ENCODE measurements at regions not wholly inside any gene's neighbourhood (a gene's known extent, or its start where the extent isn't known, plus 50 kb on each side); places are given as distances from the start of the nearest gene placed in this dataset.

GRCh38 chrX:10032147-10032546, 65.0 kb downstream of the CLDN34 start:
- POLR2A ChIA-PET: no interaction called here
- no peaks in the 10 kb centered on the region for H3F3A ChIP-seq (replicated peaks; ENCODE audit: insufficient read depth)
- no peaks in the 10 kb centered on the region; the same call in 1 of the 2 replicates for H3K27me3 ChIP-seq (ENCODE audit: insufficient read depth)
- no peak overlapping the region for H3K9ac ChIP-seq
- H3K9me3 ChIP-seq: no peaks in the 10 kb centered on the region
- TF ChIP-seq CHD2 (IDR thresholded peaks at IDR 0.05; ENCODE audit: low read length, partially characterized antibody): no peak
- TF ChIP-seq JUND (IDR thresholded peaks at IDR 0.05): no peak
- TF ChIP-seq YY1 (IDR thresholded peaks at IDR 0.05; ENCODE audit: low read depth): no peak
- TF ChIP-seq ZBTB33 (IDR thresholded peaks at IDR 0.05; ENCODE audit: borderline replicate concordance, low read depth): no peak
- no peak for TF ChIP-seq MXI1 (IDR thresholded peaks at IDR 0.05; ENCODE audit: low read depth, low read length)
- no peak for TF ChIP-seq RAD21 (IDR thresholded peaks at IDR 0.05; ENCODE audit: low read length)
- no peak for TF ChIP-seq FOXJ3 (CRISPR knock-in tag; IDR thresholded peaks at IDR 0.05)
- no peak for TF ChIP-seq RXRA (IDR thresholded peaks at IDR 0.05; ENCODE audit: borderline replicate concordance, low read depth)
- TF ChIP-seq SMC3 (IDR thresholded peaks at IDR 0.05; ENCODE audit: low read depth, low read length): no peak
- TF ChIP-seq TAF1 (IDR thresholded peaks at IDR 0.05; ENCODE audit: borderline replicate concordance, low read depth, low read length): no peak
- TF ChIP-seq MEF2A (IDR thresholded peaks at IDR 0.05; ENCODE audit: borderline replicate concordance, low read depth): no peak
- no peak for TF ChIP-seq IRF3 (IDR thresholded peaks at IDR 0.05; ENCODE audit: low read depth, low read length)
- TF ChIP-seq USF2 (IDR thresholded peaks at IDR 0.05; ENCODE audit: borderline replicate concordance, low read depth, low read length): no peak
- CTCF ChIA-PET: no interaction called here
- no peaks in the 10 kb centered on the region for H4K20me1 ChIP-seq (ENCODE audit: insufficient read depth)
- H3K4me3 ChIP-seq (ENCODE audit: low read depth in 2 of 2, low read length in 1 of 2): no peak overlapping the region
- no peak overlapping the region for H2AFZ ChIP-seq (ENCODE audit: low read depth)
- no peak overlapping the region for H3K4me2 ChIP-seq
- no peaks in the 10 kb centered on the region for H3K9me2 ChIP-seq
- no peaks in the 10 kb centered on the region for H3K4me1 ChIP-seq (ENCODE audit: control insufficient read depth in 1 of 2, insufficient read depth in 2 of 2, low read depth in 1 of 2, low read length in 1 of 2)
- 31% methylated on average over 3 of the region's 4 CpGs for WGBS (ENCODE audit: low lambda C conversion rate)
- H3K36me3 ChIP-seq (replicated peaks in 1 of 2; ENCODE audit: control insufficient read depth in 1 of 2, insufficient read depth in 2 of 2, low read length in 1 of 2): no peaks in the 10 kb centered on the region
- no peak overlapping the region for H3K27ac ChIP-seq (ENCODE audit: low read depth in 2 of 2, low read length in 1 of 2)
- DNase-seq: no peak
- H3K79me2 ChIP-seq (ENCODE audit: insufficient read depth): peaks cover 15% of the 10 kb centered on the region

GRCh38 chrX:10033375-10034007, 66.3 kb downstream of the CLDN34 start:
- H3K9me2 ChIP-seq: no peaks in the 10 kb centered on the region
- no peak overlapping the region for H2AFZ ChIP-seq (ENCODE audit: low read depth)
- CTCF ChIA-PET: no interaction called here
- 40% methylated on average over 7 of the region's 7 CpGs for whole genome bisulfite sequencing (ENCODE audit: low lambda C conversion rate)
- H3K79me2 ChIP-seq (ENCODE audit: insufficient read depth): peaks cover 15% of the 10 kb centered on the region
- no peak overlapping the region for H3K27ac ChIP-seq (ENCODE audit: low read depth in 2 of 2, low read length in 1 of 2)
- POLR2A ChIA-PET: no interaction called here
- H3K27me3 ChIP-seq (ENCODE audit: insufficient read depth): no peaks in the 10 kb centered on the region
- H3K4me2 ChIP-seq: no peak overlapping the region
- H3K36me3 ChIP-seq (replicated peaks in 1 of 2; ENCODE audit: control insufficient read depth in 1 of 2, insufficient read depth in 2 of 2, low read length in 1 of 2): no peaks in the 10 kb centered on the region
- no peak overlapping the region for H3K9ac ChIP-seq
- H3F3A ChIP-seq (replicated peaks; ENCODE audit: insufficient read depth): no peaks in the 10 kb centered on the region
- H4K20me1 ChIP-seq (ENCODE audit: insufficient read depth): no peaks in the 10 kb centered on the region
- no peak overlapping the region for H3K4me3 ChIP-seq (ENCODE audit: low read depth in 2 of 2, low read length in 1 of 2)
- DNase-seq: no peak
- no peaks in the 10 kb centered on the region for H3K4me1 ChIP-seq (ENCODE audit: control insufficient read depth in 1 of 2, insufficient read depth in 2 of 2, low read depth in 1 of 2, low read length in 1 of 2)
- no peaks in the 10 kb centered on the region for H3K9me3 ChIP-seq
- TF ChIP-seq FOXJ3 (CRISPR knock-in tag; IDR thresholded peaks at IDR 0.05) (no peak), CTCF (IDR thresholded peaks at IDR 0.05) (no peak), GABPA (IDR thresholded peaks at IDR 0.05; ENCODE audit: low read depth) (no peak), MAX (IDR thresholded peaks at IDR 0.05; ENCODE audit: low read depth) (no peak), FOSL2 (IDR thresholded peaks at IDR 0.05; ENCODE audit: borderline replicate concordance, low read depth) (no peak), MXI1 (IDR thresholded peaks at IDR 0.05; ENCODE audit: low read depth, low read length) (no peak), PBX3 (IDR thresholded peaks at IDR 0.05) (no peak), RAD21 (IDR thresholded peaks at IDR 0.05; ENCODE audit: low read length) (no peak), EP300 (IDR thresholded peaks at IDR 0.05; ENCODE audit: borderline replicate concordance in 1 of 2, low read depth in 1 of 2, low read length in 1 of 2) (no peak), YY1 (IDR thresholded peaks at IDR 0.05; ENCODE audit: low read depth) (no peak), FOXM1 (IDR thresholded peaks at IDR 0.05; ENCODE audit: low read depth) (no peak)

All from SK-N-SH (cell line).